ENCODE measurements at regions not wholly inside any gene's neighbourhood (a gene's known extent, or its start where the extent isn't known, plus 50 kb on each side); places are given as distances from the start of the nearest gene placed in this dataset.

DNA sequence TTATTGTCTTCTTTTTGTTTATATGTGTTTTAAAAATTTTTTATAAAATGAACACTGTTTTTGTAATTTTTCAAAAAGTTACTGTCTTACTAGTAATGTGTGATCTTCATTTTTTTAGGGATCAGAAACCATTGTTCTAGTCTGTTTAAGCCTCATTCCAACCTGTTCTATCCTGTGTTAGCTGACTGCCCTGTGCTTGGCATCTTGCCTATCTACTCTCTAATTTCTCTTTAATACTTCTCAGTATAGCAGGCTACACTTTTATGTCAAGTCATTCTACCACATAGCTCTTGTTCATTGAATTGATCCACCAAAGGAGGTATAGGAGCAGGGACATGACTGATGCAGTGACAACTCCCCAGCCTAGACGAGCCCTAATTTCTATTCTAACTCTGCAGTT is 70.2 kb upstream of the PLS3 start:
- Histone ChIP-seq H3K9ac (ENCODE audit: insufficient read depth, low read length) (no peak overlapping the region), H3K4me1 (ENCODE audit: control insufficient read depth, extremely low read depth, insufficient read depth, low read length) (no peaks in the 10 kb centered on the region), H3K36me3 (ENCODE audit: control insufficient read depth, insufficient read depth, low read length) (no peaks in the 10 kb centered on the region), H3K4me2 (ENCODE audit: extremely low read depth, insufficient read depth, low read length) (no peak overlapping the region), H4K20me1 (ENCODE audit: control insufficient read depth, extremely low read depth, insufficient read depth, low read length) (no peaks in the 10 kb centered on the region), H2AFZ (ENCODE audit: low read length) (no peak overlapping the region), H3K27me3 (ENCODE audit: control insufficient read depth, insufficient read depth, low read length) (no peaks in the 10 kb centered on the region), H3K4me3 (replicated peaks in 1 of 4; ENCODE audit: control extremely low read depth in 1 of 4, insufficient read depth in 1 of 4, low read depth in 3 of 4, low read length in 4 of 4) (no peak overlapping the region), H3K9me3 (ENCODE audit: control insufficient read depth, insufficient read depth, low read depth, low read length) (no peaks in the 10 kb centered on the region), H3K79me2 (ENCODE audit: control insufficient read depth, insufficient read depth, low read length) (no peaks in the 10 kb centered on the region), H3K27ac (ENCODE audit: insufficient read depth, low read length) (no peak overlapping the region)
- DNase-seq (ENCODE audit: low read depth in 2 of 2), result no peak
- no peak for TF ChIP-seq EZH2 (IDR thresholded peaks at IDR 0.05; ENCODE audit: low read length, missing control alignments)
- TF ChIP-seq, protein P1, sequence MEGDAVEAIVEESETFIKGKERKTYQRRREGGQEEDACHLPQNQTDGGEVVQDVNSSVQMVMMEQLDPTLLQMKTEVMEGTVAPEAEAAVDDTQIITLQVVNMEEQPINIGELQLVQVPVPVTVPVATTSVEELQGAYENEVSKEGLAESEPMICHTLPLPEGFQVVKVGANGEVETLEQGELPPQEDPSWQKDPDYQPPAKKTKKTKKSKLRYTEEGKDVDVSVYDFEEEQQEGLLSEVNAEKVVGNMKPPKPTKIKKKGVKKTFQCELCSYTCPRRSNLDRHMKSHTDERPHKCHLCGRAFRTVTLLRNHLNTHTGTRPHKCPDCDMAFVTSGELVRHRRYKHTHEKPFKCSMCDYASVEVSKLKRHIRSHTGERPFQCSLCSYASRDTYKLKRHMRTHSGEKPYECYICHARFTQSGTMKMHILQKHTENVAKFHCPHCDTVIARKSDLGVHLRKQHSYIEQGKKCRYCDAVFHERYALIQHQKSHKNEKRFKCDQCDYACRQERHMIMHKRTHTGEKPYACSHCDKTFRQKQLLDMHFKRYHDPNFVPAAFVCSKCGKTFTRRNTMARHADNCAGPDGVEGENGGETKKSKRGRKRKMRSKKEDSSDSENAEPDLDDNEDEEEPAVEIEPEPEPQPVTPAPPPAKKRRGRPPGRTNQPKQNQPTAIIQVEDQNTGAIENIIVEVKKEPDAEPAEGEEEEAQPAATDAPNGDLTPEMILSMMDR (conservative IDR thresholded peaks at IDR 0.05 in 1 of 2, IDR thresholded peaks at IDR 0.05 in 1 of 2; ENCODE audit: low read depth in 1 of 2, low read length in 2 of 2), result no peak

DNA sequence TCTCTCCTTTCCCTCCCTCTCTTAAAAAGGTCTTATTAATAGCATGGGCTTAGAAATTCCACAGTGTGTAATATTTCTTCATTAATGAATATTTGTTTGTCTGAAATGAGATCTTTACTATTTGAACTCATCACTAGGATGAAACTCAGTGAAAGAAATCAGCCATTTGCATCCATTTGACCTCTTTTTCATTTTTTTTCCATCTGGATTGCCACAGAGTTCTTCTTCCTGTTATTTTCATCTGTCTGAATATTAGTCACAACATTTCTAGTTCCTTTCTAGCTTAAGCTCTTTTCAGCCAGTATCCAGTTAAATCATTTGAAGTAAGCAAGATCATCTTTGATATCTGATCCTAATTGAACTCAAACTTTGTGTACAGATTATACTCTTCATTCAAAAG is 69.2 kb upstream of the PLS3 start:
- Histone ChIP-seq H3K36me3 (ENCODE audit: control insufficient read depth, insufficient read depth, low read length) (no peaks in the 10 kb centered on the region), H3K27me3 (ENCODE audit: control insufficient read depth, insufficient read depth, low read length) (no peaks in the 10 kb centered on the region), H3K79me2 (ENCODE audit: control insufficient read depth, insufficient read depth, low read length) (no peaks in the 10 kb centered on the region), H3K4me2 (ENCODE audit: extremely low read depth, insufficient read depth, low read length) (no peak overlapping the region), H3K9me3 (ENCODE audit: control insufficient read depth, insufficient read depth, low read depth, low read length) (no peaks in the 10 kb centered on the region), H3K9ac (ENCODE audit: insufficient read depth, low read length) (no peak overlapping the region), H3K27ac (ENCODE audit: insufficient read depth, low read length) (no peak overlapping the region), H3K4me1 (ENCODE audit: control insufficient read depth, extremely low read depth, insufficient read depth, low read length) (no peaks in the 10 kb centered on the region), H3K4me3 (replicated peaks in 1 of 4; ENCODE audit: control extremely low read depth in 1 of 4, insufficient read depth in 1 of 4, low read depth in 3 of 4, low read length in 4 of 4) (no peak overlapping the region), H2AFZ (ENCODE audit: low read length) (no peak overlapping the region), H4K20me1 (ENCODE audit: control insufficient read depth, extremely low read depth, insufficient read depth, low read length) (no peaks in the 10 kb centered on the region)
- no peak for TF ChIP-seq EZH2 (IDR thresholded peaks at IDR 0.05; ENCODE audit: low read length, missing control alignments)
- TF ChIP-seq, protein P1 (conservative IDR thresholded peaks at IDR 0.05 in 1 of 2, IDR thresholded peaks at IDR 0.05 in 1 of 2; ENCODE audit: low read depth in 1 of 2, low read length in 2 of 2), result no peak
- no peak for DNase-seq (ENCODE audit: low read depth in 2 of 2)

DNA sequence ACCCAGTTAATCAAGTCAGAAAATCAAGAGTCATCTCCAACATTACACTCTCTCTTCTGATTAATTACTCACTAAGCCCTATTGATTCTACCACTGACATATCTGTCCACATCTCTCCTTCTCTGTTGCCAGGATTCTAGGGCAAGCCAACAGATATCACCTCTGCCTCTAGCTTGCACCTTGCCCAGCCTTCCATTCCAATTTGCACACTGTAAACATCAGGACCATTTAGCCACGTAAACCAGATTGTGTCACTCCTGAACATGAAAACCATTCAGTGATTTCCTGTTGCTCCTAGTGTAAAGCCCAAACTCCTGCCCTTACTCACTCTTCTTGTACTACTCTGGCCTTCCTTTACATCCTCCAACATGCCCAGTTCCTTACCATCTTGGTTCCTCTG is 68.0 kb upstream of the PLS3 start:
- Histone ChIP-seq H4K20me1 (ENCODE audit: control insufficient read depth, extremely low read depth, insufficient read depth, low read length) (no peaks in the 10 kb centered on the region), H3K4me1 (ENCODE audit: control insufficient read depth, extremely low read depth, insufficient read depth, low read length) (no peaks in the 10 kb centered on the region), H3K27me3 (ENCODE audit: control insufficient read depth, insufficient read depth, low read length) (no peaks in the 10 kb centered on the region), H3K36me3 (ENCODE audit: control insufficient read depth, insufficient read depth, low read length) (no peaks in the 10 kb centered on the region), H3K4me3 (replicated peaks in 1 of 4; ENCODE audit: control extremely low read depth in 1 of 4, insufficient read depth in 1 of 4, low read depth in 3 of 4, low read length in 4 of 4) (no peak overlapping the region), H3K9ac (ENCODE audit: insufficient read depth, low read length) (no peak overlapping the region), H3K27ac (ENCODE audit: insufficient read depth, low read length) (no peak overlapping the region), H3K4me2 (ENCODE audit: extremely low read depth, insufficient read depth, low read length) (no peak overlapping the region), H2AFZ (ENCODE audit: low read length) (no peak overlapping the region), H3K79me2 (ENCODE audit: control insufficient read depth, insufficient read depth, low read length) (no peaks in the 10 kb centered on the region), H3K9me3 (ENCODE audit: control insufficient read depth, insufficient read depth, low read depth, low read length) (no peaks in the 10 kb centered on the region)
- no peak for DNase-seq (ENCODE audit: low read depth in 2 of 2)
- TF ChIP-seq EZH2 (IDR thresholded peaks at IDR 0.05; ENCODE audit: low read length, missing control alignments), result no peak
- TF ChIP-seq, protein P1 (conservative IDR thresholded peaks at IDR 0.05 in 1 of 2, IDR thresholded peaks at IDR 0.05 in 1 of 2; ENCODE audit: low read depth in 1 of 2, low read length in 2 of 2), result no peak
